ENCODE measurements at regions not wholly inside any gene's neighbourhood (a gene's known extent, or its start where the extent isn't known, plus 50 kb on each side); places are given as distances from the start of the nearest gene placed in this dataset.
"Not testable (repeated sequence)": the region's sequence is repeated elsewhere in the genome, so short reads cannot be mapped to it uniquely, and the experiment has no call there.

DNA sequence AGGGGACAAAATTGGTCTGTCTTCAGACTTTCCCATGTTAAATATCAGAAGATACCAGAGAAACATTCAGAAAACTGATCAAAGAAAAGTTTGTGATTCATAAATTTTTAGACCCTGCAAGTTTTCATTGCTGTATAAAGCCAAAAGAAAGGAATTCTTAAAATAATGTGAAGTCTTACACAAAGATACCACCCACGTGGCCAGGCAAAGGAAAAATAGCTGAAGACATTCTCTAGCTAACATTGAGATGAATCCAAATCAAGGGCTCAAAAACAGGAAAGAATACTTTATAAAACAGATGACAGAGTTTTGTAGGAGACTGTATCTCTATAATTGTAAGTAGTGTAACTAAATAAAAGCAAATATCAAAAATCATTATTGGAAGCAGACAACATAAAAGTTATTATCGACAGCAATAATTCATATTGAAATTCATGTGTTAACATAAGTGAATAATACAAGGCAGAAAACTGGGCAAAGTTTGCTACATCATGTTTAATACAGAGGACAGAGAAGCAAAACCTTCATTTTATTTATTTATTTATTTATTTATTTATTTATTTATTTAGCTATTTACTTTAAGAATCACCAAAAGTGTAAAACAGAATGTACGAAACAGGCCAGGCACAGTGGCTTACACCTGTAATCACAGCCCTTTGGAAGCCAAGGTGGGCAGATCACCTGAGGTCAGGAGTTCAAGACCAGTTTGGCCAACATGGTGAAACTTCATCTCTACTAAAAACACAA lies 204.6 kb upstream of the SLIT2 start:
- no peak for DNase-seq

DNA sequence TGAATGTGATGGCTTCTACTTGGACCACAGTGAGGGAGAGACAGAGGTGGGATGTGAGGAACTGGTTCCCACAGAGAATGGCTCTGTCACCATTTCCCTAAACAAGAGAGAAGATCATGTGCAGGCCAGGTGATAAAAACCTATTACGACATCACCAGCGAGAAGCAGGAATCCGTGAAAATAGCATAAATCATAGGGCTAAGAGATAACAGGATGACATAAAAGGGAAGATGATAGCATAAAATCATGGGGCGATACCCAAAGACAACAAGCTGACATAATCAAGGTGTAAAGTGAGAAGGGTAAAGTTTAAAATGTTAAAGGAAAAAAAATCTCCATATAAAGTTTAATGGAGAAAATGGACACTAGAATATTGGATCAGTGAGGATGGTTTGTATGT lies 205.5 kb upstream of the SLIT2 start:
- DNase-seq, result no peak

GRCh38 chr4:20044966-20045365 lies 206.7 kb upstream of the SLIT2 start:
- DNase-seq, result no peak

DNA sequence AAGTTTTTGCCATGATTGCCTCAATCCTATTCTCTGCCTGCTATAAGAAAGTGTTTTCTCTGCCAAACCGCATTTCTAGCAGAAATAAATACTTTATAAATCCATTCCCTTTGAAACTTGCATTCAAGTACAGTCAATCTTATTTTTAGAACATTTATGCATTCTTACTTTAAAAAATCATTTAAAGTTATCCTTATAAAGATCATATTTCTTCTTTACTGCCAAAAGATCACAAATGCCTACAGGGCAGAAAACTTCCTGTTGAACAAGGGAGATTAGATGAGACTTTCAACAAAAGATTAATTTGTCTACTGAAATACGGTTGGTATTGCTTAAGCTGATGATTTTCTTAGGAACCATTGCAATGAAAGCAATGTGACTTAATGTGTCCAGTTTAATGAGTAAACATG lies 207.2 kb upstream of the SLIT2 start:
- DNase-seq, result no peak

DNA sequence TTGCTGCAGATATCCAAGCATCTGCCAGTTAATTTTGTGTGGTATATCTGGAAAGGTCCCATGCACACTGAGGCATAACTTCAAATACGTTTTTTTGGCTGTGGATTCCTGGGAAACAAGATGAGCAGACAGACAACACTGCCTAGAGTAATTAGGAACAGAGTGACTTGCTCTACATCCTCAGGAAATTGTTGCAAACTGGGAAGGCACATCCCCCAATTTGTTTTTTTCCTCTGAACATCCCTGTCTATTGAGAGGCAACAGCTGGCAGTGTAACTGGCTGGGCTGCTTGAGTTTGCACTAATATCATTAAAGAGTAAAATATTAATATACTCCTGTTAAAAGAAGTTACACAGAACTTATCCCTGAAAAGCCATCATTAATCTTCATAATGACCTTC lies 207.7 kb upstream of the SLIT2 start:
- no peak for DNase-seq

DNA sequence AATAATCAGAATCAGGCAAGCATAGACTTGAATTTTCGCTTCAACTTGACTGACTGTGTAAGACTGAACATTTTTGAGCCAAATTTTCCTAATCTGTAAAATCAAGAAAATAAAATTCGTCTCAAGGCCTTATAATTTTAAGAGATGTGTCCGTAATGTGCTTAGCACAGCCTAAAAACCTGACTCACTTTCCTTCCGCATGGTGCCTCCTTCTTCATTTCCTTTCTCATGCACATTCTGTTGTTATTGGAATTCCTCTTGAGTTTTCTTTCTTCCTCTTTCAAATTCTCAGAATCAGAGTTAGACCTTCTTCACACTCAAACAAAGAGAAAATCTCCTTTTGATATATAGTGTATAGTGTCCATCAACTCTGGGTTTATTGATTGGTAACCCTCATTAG lies 208.9 kb upstream of the SLIT2 start:
- no peak for DNase-seq

DNA sequence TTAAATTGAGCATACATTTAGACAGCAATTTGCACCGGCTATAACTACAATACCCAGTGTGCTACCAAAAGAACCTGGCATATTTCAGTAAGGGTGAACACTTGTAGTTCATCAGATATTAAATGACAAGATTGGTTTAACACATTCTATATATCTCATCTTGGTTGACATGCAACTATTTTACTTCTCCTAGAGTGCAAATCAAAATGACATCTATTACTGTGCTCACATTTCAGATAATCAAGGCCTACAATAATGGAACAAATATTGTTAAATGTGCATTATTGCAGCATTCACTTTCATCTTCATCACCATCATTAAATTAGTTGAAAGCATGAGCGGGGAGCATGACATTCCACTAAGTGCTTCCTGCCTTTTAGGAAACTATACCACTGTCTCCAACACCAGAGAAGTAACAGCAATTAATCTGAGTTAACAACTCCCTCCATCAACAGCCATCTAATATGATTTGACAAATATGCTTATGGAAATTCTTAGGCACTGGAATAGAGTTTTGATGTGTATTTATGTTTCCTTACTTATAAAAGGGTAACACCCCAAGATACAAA lies 209.8 kb upstream of the SLIT2 start:
- no peak for DNase-seq

DNA sequence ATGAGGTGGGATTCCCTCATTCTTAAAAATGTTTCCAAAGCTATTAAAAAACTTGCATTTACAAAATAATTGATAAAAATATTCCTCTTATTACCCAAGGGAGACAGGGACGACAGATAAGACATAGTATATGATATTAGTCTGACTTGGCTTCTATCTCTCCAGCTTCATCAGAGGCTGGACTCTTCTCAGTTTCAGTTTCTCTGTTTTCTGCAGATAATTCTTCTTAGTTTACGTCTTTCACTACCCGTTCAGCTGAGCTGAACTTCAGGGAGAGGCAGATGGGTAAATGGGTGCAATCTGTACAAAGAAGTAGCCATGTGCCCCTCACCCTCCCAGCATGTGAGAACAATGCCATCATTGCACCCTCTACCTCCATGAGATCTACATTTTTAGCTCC lies 214.0 kb upstream of the SLIT2 start:
- no peak for DNase-seq

GRCh38 chr4:20030108-20030507 lies 221.6 kb upstream of the SLIT2 start:
- DNase-seq, result no peak

- DNase-seq, result no peak
Observed at GRCh38 chr4:20028645-20029044, 223.1 kb upstream of the SLIT2 start.

DNA sequence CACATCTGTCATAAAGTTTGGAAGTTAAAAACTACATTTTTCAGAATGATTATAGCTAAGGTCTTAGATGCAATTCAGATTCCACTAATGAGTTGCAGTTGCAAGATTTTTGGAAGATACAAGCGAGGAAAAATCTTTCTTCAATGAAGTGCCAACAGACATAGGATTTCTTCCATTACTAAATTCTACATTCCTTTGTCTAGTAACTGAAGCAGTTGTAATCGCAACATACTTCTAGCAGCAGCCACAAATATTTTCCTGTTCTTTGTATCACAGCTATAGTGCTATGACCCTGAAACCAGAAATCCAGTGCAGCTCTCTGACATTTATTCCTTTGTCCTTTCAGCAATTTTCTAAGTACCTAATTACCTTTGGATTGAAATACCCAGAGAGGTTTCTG lies 225.2 kb upstream of the SLIT2 start:
- DNase-seq, result no peak

DNA sequence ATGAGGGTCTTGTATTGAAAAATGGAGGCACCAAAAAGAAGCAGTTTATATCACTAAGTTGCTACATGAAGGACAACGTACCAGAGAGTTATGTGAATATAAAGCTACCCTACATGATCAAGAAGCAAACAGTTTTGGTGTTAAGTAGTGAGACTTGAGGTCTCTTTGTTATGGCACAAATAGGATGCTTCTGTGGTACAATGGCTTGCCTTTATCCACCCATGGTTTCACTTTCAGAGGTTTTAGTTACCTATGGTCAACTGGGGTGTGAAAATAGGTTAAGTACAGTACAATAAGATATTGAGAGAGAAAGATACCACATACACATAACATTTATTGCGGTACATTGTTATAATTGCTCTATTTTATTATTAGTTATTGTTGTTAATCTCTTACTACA lies 229.2 kb upstream of the SLIT2 start:
- no peak for DNase-seq

- DNase-seq, result no peak
Observed at GRCh38 chr4:20020056-20020455, 231.6 kb upstream of the SLIT2 start.

- no peak for DNase-seq
Observed at GRCh38 chr4:20019310-20020015, 232.2 kb upstream of the SLIT2 start.

GRCh38 chr4:20017777-20018115 lies 234.0 kb upstream of the SLIT2 start:
- no peak for DNase-seq

DNA sequence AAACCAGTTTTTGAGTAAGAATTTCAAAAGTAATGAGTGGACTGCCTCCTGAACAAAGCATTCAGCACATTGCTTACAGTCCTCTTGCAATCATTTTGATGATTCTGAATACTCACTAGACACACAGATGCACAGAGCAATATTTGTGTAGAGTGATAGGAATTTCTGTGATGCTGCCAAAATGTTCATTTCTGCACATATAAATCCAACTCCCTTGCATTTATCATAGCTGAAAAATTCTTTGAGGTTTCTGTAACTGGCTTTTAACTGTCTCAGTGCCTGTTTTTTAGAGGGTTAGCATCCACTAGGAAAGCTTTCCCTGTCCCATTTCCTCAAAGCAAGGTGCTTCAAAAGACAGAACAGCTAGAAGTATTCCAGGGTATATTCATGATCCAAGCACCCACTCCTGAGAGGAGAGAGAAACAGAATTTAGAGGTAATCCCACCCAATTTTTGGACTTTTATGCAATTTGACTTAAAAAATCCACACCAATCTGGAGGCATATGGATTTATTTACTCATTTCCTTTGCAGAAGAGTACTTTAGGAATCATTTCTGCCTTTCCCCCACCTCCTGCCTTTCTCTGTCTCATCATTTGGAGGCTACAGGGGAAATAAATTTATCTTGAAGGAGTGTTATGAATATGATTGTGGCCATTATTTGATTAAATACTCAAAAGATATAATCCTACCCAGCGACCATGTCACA lies 234.5 kb upstream of the SLIT2 start:
- no peak for DNase-seq

- DNase-seq, result no peak
Observed at GRCh38 chr4:20015636-20016224, 236.0 kb upstream of the SLIT2 start.

DNA sequence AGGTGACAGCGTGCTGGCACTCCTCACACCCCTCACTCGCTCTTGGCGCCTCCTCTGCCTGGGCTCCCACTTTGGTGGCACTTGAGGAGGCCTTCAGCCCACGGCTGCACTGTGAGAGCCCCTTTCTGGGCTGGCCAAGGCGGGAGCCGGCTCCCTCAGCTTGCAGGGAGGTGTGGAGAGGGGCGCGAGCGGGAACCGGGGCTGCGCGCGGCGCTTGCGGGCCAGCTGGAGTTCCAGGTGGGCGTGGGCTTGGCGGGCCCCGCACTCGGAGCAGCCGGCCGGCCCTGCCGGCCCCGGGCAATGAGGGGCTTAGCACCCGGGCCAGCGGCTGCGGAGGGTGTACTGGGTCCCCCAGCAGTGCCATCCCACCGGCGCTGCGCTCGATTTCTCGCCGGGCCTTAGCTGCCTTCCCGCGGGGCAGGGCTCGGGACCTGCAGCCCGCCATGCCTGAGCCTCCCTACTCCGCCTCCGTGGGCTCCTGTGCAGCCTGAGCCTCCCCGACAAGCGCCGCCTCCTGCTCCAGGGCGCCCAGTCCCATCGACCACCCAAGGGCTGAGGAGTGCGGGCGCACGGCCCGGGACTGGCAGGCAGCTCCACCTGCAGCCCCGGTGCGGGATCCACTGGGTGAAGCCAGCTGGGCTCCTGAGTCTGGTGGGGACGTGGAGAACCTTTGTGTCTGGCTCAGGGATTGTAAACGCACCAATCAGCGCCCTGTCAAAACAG lies 247.7 kb upstream of the SLIT2 start:
- not testable (repeated sequence) for DNase-seq

DNA sequence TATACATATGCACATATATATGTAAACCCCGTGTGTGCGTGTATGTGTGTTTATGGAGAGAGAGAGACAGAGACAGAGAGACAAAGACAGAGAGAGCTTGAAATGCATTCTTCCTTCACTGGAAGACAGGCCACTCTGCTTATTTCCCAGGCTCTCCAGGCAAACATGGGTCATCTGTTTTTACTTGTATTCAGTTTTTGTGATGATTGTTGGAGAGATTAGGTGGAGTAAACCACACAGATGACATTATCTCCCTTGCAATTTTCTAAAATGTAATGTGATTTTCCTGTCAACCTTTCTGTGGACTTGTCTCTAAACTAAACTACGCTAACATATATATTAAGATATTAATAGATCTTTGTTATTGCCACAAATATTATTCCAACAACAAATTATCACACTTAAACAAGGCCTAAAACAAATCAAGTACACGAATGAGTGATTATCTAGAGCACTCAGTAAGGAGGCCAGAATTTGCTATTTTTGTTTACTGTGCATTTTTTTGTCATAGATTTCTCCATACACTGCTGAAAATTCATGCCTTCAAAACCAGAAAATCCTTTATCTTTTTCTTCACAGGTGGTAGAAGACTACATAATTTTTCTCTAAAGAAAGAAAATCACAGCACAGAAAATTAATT lies 251.8 kb upstream of the SLIT2 start:
- no peak for DNase-seq

DNA sequence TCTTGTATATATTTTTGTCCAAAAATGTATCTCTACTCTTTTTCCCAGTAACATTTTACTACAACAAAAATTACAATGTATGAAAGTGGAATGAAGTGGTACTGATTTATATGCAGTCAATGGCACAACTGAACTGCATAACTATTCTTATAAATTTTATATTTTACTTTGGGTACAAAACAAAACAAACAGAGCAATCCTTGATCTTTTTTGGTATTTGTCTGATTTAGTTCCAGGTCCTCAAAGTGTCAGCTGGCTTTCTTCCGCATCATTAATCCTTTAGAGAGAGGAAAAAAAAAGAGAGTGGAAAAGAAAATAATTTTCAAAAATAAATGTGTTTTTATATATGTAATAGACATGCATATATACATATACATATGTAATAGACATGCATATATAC lies 252.4 kb upstream of the SLIT2 start:
- DNase-seq, result no peak

DNA sequence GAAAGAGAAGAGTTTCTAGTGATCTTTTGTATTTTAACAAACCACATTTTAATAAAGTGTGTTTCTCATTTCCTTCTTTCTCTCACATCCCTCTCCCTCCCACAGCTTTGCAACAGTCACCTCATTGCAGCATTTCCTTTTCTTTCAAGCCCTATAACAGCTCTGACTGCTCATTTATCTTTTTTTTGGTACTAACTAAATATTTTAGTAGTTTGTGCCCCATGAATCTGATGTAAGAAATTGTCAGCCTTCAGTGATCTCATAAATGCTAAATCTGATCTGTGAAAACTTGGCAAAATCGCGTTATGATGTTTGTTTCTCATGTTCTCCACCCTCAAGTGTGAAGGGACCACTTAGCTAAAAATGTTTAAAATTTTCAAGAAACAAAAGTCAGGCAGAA lies 258.5 kb upstream of the SLIT2 start:
- no peak for DNase-seq

DNA sequence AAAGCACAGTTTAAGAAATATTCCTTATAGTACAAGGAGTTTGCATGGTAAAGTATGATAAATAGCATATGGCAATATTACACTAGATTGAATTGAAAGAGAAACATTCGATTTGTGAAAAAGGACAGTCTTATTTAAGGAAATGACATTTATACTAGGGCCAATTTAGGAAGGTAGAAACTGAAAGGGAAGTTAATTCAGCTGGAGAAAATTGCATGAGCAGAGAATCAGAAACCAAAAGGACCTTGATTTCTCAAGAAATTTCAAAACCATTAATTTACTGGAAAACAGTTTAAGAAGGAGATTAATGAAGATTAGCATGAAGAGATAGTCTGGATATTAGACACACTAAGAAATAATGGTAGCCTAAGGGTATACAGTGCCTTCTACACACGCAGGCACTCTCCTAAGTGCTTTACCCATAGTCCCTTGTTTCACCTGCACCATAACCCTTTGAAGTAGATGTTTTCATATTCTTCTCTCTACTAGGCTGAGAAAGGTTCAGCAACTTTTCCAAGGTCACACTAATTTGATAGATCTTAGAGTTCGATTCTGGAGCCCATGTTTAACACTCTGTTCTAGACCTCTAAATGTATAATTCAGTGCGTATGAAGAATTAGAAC lies 259.1 kb upstream of the SLIT2 start:
- DNase-seq, result no peak
